MM.1S (cell line): ENCODE measurements at regions not wholly inside any gene's neighbourhood (a gene's known extent, or its start where the extent isn't known, plus 50 kb on each side); places are given as distances from the start of the nearest gene placed in this dataset.

Experiments
- DNase-seq: peaks from one replicate; pipeline ENCODE4 v3.0.0-alpha.2; 2015
- H2AFZ ChIP-seq: fragments of 300-600 bp; sonication (generic); 2 replicates; pipeline ENCODE4 v1.6.0; 2016; ENCODE audit warnings: antibody characterized with exemption, low read length
- H3F3A ChIP-seq: fragments of 300-600 bp; sonication (generic); 2 replicates; pipeline ENCODE4 v1.6.1; 2016; ENCODE audit warnings: mild to moderate bottlenecking, antibody characterized with exemption, low read length, moderate library complexity, mixed read lengths; ENCODE audit not compliant: insufficient read depth
- H3K27ac ChIP-seq: fragments of 300-600 bp; sonication (generic); 2 replicates; pipeline ENCODE4 v1.5.1; 2016; ENCODE audit warnings: mild to moderate bottlenecking, low read length
- H3K27me3 ChIP-seq: fragments of 300-600 bp; sonication (generic); replicated peaks from 2 replicates; pipeline ENCODE4 v1.6.0; 2016; ENCODE audit warnings: low read length; ENCODE audit not compliant: insufficient read depth
- H3K36me3 ChIP-seq: fragments of 300-600 bp; sonication (generic); replicated peaks from 2 replicates; pipeline ENCODE4 v1.6.1; 2016; ENCODE audit warnings: mild to moderate bottlenecking, low read length, mixed read lengths; ENCODE audit not compliant: insufficient read depth
- H3K4me1 ChIP-seq: fragments of 300-600 bp; sonication (generic); 2 replicates; pipeline ENCODE4 v1.6.1; 2016; ENCODE audit warnings: low read length, mixed read lengths
- H3K4me2 ChIP-seq: fragments of 300-600 bp; sonication (generic); 2 replicates; pipeline ENCODE4 v1.6.0; 2016; ENCODE audit warnings: low read depth, low read length
- H3K4me3 ChIP-seq: fragments of 300-600 bp; sonication (generic); 2 replicates; pipeline ENCODE4 v1.5.1; 2016; ENCODE audit warnings: low read length, mixed read lengths
- H3K79me2 ChIP-seq: fragments of 300-600 bp; sonication (generic); 2 replicates; pipeline ENCODE4 v1.6.1; 2016; ENCODE audit warnings: mixed run types, low read length, mixed read lengths
- H3K9ac ChIP-seq: fragments of 300-600 bp; sonication (generic); 2 replicates; pipeline ENCODE4 v1.6.1; 2016; ENCODE audit warnings: low read length, mixed read lengths
- H3K9me2 ChIP-seq: fragments of 300-600 bp; sonication (generic); replicated peaks from 2 replicates; pipeline ENCODE4 v1.6.1; 2016; ENCODE audit warnings: mild to moderate bottlenecking, low read length, mixed read lengths; ENCODE audit not compliant: insufficient read depth
- H3K9me3 ChIP-seq: fragments of 300-600 bp; sonication (generic); replicated peaks from 2 replicates; pipeline ENCODE4 v1.6.1; 2016; ENCODE audit warnings: mild to moderate bottlenecking, low read length, mixed read lengths; ENCODE audit not compliant: insufficient read depth
- H4K20me1 ChIP-seq: fragments of 300-600 bp; sonication (generic); 2 replicates; pipeline ENCODE4 v1.6.1; 2016; ENCODE audit warnings: mild to moderate bottlenecking, low read length, moderate library complexity, mixed read lengths; ENCODE audit not compliant: insufficient read depth
- EZH2 ChIP-seq: fragments of 300-600 bp; sonication (generic); optimal IDR thresholded peaks from 2 replicates; pipeline ENCODE3; 2017; ENCODE audit warnings: low read depth, mild to moderate bottlenecking, antibody characterized with exemption, low read length, mixed read lengths
- EZH2phosphoT487 ChIP-seq: fragments of 300-600 bp; sonication (generic); IDR thresholded peaks from 2 replicates; pipeline ENCODE4 v1.6.1; 2018; ENCODE audit warnings: antibody characterized with exemption, low read length
- TF ChIP-seq, protein P1 (sequence below): fragments of 300-600 bp; sonication (generic); IDR thresholded peaks from 2 replicates; pipeline ENCODE4 v1.5.1; 2016; ENCODE audit warnings: antibody characterized with exemption, low read length, mixed read lengths

DNA sequence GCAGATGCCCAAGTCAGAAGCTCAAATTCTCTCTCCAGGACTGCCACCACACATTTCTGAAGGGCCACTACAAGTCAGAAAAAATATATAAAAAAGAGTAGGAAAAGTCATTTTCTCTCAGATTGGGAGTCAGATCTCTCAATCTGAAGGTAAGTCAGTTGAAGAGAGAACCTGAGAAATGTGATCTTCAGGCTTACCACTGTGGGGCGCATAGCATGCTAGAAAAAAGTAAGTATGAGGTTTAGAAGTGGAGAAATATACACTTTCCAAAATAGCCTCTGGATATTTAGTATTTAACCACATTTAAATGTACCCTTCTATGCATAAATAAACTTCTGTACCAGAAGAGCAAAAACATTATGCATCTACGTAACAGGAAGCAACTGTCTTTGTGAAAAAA, 800.7 kb upstream of the CTNND2 start:
- H3K9me2 ChIP-seq: no peaks in the 10 kb centered on the region
- no peaks in the 10 kb centered on the region for H3K9me3 ChIP-seq
- H3K4me3 ChIP-seq: no peak overlapping the region
- H3K36me3 ChIP-seq: no peaks in the 10 kb centered on the region
- H3K79me2 ChIP-seq: no peaks in the 10 kb centered on the region
- H3K27me3 ChIP-seq: no peaks in the 10 kb centered on the region
- H3K9ac ChIP-seq: no peak overlapping the region
- DNase-seq: no peak
- H3K27ac ChIP-seq: no peak overlapping the region
- no peak overlapping the region for H3K4me2 ChIP-seq
- no peaks in the 10 kb centered on the region for H4K20me1 ChIP-seq
- no peak overlapping the region for H2AFZ ChIP-seq
- TF ChIP-seq, protein P1, sequence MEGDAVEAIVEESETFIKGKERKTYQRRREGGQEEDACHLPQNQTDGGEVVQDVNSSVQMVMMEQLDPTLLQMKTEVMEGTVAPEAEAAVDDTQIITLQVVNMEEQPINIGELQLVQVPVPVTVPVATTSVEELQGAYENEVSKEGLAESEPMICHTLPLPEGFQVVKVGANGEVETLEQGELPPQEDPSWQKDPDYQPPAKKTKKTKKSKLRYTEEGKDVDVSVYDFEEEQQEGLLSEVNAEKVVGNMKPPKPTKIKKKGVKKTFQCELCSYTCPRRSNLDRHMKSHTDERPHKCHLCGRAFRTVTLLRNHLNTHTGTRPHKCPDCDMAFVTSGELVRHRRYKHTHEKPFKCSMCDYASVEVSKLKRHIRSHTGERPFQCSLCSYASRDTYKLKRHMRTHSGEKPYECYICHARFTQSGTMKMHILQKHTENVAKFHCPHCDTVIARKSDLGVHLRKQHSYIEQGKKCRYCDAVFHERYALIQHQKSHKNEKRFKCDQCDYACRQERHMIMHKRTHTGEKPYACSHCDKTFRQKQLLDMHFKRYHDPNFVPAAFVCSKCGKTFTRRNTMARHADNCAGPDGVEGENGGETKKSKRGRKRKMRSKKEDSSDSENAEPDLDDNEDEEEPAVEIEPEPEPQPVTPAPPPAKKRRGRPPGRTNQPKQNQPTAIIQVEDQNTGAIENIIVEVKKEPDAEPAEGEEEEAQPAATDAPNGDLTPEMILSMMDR: peak; percentile 10; the same call in 1 of the 2 replicates
- no peak for TF ChIP-seq EZH2
- H3F3A ChIP-seq: no peaks in the 10 kb centered on the region
- no peaks in the 10 kb centered on the region for H3K4me1 ChIP-seq

GRCh38 chr5:12703254-12703653, 799.0 kb upstream of the CTNND2 start:
- Histone ChIP-seq H3K27me3 (no peaks in the 10 kb centered on the region), H3K79me2 (no peaks in the 10 kb centered on the region), H3K9me3 (no peaks in the 10 kb centered on the region), H4K20me1 (no peaks in the 10 kb centered on the region), H3F3A (no peaks in the 10 kb centered on the region), H3K4me2 (no peak overlapping the region), H3K27ac (no peak overlapping the region), H3K4me1 (no peaks in the 10 kb centered on the region), H3K4me3 (no peak overlapping the region), H2AFZ (no peak overlapping the region), H3K9ac (no peak overlapping the region), H3K36me3 (no peaks in the 10 kb centered on the region), H3K9me2 (no peaks in the 10 kb centered on the region)
- TF ChIP-seq EZH2phosphoT487 (no peak), EZH2 (no peak)
- TF ChIP-seq, protein P1: no peak
- DNase-seq: no peak

DNA sequence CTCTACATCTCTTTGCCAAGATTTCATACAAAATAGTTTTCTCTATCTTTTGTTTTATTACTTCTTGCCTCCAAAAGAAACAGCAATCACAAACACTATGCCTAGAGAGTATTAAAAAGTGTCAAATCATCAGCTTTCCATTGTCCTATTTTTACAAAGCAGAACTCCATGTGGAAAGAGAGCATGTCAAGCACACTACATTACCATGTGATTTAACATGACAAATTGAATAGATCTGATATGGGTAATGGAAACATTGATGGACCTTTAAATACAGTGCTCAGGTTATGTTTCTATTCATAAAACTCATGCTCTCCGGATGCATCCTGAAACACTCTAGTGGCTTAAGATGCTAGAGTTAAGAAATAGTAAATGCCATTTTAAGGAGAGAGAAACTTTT, 791.4 kb upstream of the CTNND2 start:
- H3K36me3 ChIP-seq: no peaks in the 10 kb centered on the region
- H3F3A ChIP-seq: no peaks in the 10 kb centered on the region
- TF ChIP-seq EZH2 (no peak), EZH2phosphoT487 (no peak)
- TF ChIP-seq, protein P1: no peak
- H3K4me3 ChIP-seq: no peak overlapping the region
- no peak overlapping the region for H3K9ac ChIP-seq
- no peak for DNase-seq
- no peaks in the 10 kb centered on the region for H3K4me1 ChIP-seq
- no peak overlapping the region for H3K27ac ChIP-seq
- no peaks in the 10 kb centered on the region for H3K9me2 ChIP-seq
- no peak overlapping the region for H2AFZ ChIP-seq
- H4K20me1 ChIP-seq: no peaks in the 10 kb centered on the region
- H3K27me3 ChIP-seq: no peaks in the 10 kb centered on the region
- H3K4me2 ChIP-seq: no peak overlapping the region
- H3K9me3 ChIP-seq: no peaks in the 10 kb centered on the region
- H3K79me2 ChIP-seq: no peaks in the 10 kb centered on the region
